HepG2 (cell line): ENCODE measurements at regions not wholly inside any gene's neighbourhood (a gene's known extent, or its start where the extent isn't known, plus 50 kb on each side); places are given as distances from the start of the nearest gene placed in this dataset.

Experiments used
- KMT2A ChIP-seq: sonication (generic); formaldehyde crosslinking; IDR thresholded peaks from 2 replicates; pipeline ENCODE4 v1.4.0; 2020; ENCODE audit warnings: missing genetic modification reagents
- MBNL3 ChIP-seq: fragments of 250-450 bp; sonication (Bioruptor Pico); conservative IDR thresholded peaks from 2 replicates; pipeline ENCODE4 v1.8.0; 2022; ENCODE audit warnings: mild to moderate bottlenecking, inconsistent platforms
- NKX3-1 ChIP-seq: sonication (generic); formaldehyde crosslinking; IDR thresholded peaks from 2 replicates; pipeline ENCODE4 v1.5.0; 2020; ENCODE audit warnings: missing genetic modification reagents
- NR2F2 ChIP-seq: IDR thresholded peaks from 2 replicates; pipeline ENCODE4 v1.6.1; 2012; ENCODE audit warnings: low read depth, inconsistent platforms, borderline replicate concordance
- PAX8 ChIP-seq: sonication (generic); formaldehyde crosslinking; IDR thresholded peaks from 2 replicates; pipeline ENCODE4 v1.8.0; 2022; ENCODE audit warnings: mild to moderate bottlenecking, missing genetic modification reagents, borderline replicate concordance
- RFXANK ChIP-seq: IDR thresholded peaks from 2 replicates; pipeline ENCODE4 v1.6.1; 2016
- SSRP1 ChIP-seq: IDR thresholded peaks from 2 replicates; pipeline ENCODE4 v1.6.1; 2016; ENCODE audit warnings: control low read depth
- TRIM22 ChIP-seq: fragments of 450-650 bp; IDR thresholded peaks from 2 replicates; pipeline ENCODE4 v1.6.1; 2017
- U2AF2 ChIP-seq: fragments of 200-400 bp; formaldehyde crosslinking; IDR thresholded peaks from 2 replicates; pipeline ENCODE4 v1.6.1; 2017; ENCODE audit warnings: low read depth, mild to moderate bottlenecking, low read length
- UBTF ChIP-seq: sonication (generic); formaldehyde crosslinking; IDR thresholded peaks from 2 replicates; pipeline ENCODE4 v1.4.0; 2020; ENCODE audit warnings: mild to moderate bottlenecking, missing genetic modification reagents
- ZFY ChIP-seq: sonication (generic); formaldehyde crosslinking; IDR thresholded peaks from 2 replicates; pipeline ENCODE4 v1.4.0; 2020; ENCODE audit warnings: missing genetic modification reagents
- ZFYVE20 ChIP-seq: sonication (generic); formaldehyde crosslinking; IDR thresholded peaks from 2 replicates; pipeline ENCODE4 v1.8.0; 2023; ENCODE audit warnings: low read depth, mild to moderate bottlenecking, moderate library complexity, missing genetic modification reagents, borderline replicate concordance
- ZNF431 ChIP-seq: sonication (generic); formaldehyde crosslinking; IDR thresholded peaks from 2 replicates; pipeline ENCODE4 v1.9.0; 2022; ENCODE audit warnings: missing genetic modification reagents, low read depth, mild to moderate bottlenecking, borderline replicate concordance
- ZNF550 ChIP-seq: sonication (generic); formaldehyde crosslinking; IDR thresholded peaks from 2 replicates; pipeline ENCODE4 v1.4.0; 2020; ENCODE audit warnings: mild to moderate bottlenecking, missing genetic modification reagents, borderline replicate concordance
- ZNF607 ChIP-seq: sonication (generic); formaldehyde crosslinking; IDR thresholded peaks from 2 replicates; pipeline ENCODE4 v1.5.1; 2020; ENCODE audit warnings: missing genetic modification reagents, mild to moderate bottlenecking, borderline replicate concordance
- TF ChIP-seq, protein P1 (sequence below): sonication (generic); formaldehyde crosslinking; IDR thresholded peaks from 2 replicates; pipeline ENCODE4 v1.5.1; 2020; ENCODE audit warnings: mild to moderate bottlenecking, missing genetic modification reagents, borderline replicate concordance

GRCh38 chr13:40477623-40478608 lies 188.5 kb downstream of the FOXO1 start (continued):
- TF ChIP-seq ZNF607 (CRISPR knock-in tag) (0 out of 2 replicates have a peak, but pooled peaks have one; percentile 32), ZNF431 (no peak), RFXANK (CRISPR knock-in tag) (no peak), TRIM22 (no peak), PAX8 (CRISPR knock-in tag) (no peak), NKX3-1 (CRISPR knock-in tag) (no peak), ZNF550 (no peak), MBNL3 (no peak), KMT2A (CRISPR knock-in tag) (0 out of 2 replicates have a peak, but pooled peaks have one; percentile 39), UBTF (CRISPR knock-in tag) (no peak), SSRP1 (no peak), U2AF2 (no peak), ZFYVE20 (CRISPR knock-in tag) (no peak), ZFY (CRISPR knock-in tag) (peak; percentile 56), NR2F2 (peak; percentile 24; the same call in 1 of the 2 replicates)
- TF ChIP-seq, protein P1, sequence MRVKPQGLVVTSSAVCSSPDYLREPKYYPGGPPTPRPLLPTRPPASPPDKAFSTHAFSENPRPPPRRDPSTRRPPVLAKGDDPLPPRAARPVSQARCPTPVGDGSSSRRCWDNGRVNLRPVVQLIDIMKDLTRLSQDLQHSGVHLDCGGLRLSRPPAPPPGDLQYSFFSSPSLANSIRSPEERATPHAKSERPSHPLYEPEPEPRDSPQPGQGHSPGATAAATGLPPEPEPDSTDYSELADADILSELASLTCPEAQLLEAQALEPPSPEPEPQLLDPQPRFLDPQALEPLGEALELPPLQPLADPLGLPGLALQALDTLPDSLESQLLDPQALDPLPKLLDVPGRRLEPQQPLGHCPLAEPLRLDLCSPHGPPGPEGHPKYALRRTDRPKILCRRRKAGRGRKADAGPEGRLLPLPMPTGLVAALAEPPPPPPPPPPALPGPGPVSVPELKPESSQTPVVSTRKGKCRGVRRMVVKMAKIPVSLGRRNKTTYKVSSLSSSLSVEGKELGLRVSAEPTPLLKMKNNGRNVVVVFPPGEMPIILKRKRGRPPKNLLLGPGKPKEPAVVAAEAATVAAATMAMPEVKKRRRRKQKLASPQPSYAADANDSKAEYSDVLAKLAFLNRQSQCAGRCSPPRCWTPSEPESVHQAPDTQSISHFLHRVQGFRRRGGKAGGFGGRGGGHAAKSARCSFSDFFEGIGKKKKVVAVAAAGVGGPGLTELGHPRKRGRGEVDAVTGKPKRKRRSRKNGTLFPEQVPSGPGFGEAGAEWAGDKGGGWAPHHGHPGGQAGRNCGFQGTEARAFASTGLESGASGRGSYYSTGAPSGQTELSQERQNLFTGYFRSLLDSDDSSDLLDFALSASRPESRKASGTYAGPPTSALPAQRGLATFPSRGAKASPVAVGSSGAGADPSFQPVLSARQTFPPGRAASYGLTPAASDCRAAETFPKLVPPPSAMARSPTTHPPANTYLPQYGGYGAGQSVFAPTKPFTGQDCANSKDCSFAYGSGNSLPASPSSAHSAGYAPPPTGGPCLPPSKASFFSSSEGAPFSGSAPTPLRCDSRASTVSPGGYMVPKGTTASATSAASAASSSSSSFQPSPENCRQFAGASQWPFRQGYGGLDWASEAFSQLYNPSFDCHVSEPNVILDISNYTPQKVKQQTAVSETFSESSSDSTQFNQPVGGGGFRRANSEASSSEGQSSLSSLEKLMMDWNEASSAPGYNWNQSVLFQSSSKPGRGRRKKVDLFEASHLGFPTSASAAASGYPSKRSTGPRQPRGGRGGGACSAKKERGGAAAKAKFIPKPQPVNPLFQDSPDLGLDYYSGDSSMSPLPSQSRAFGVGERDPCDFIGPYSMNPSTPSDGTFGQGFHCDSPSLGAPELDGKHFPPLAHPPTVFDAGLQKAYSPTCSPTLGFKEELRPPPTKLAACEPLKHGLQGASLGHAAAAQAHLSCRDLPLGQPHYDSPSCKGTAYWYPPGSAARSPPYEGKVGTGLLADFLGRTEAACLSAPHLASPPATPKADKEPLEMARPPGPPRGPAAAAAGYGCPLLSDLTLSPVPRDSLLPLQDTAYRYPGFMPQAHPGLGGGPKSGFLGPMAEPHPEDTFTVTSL (CRISPR knock-in tag), result peak; percentile 57; the same call in 1 of the 2 replicates
